Spinal cord (tissue), 9 donors: ENCODE measurements at regions not wholly inside any gene's neighbourhood (a gene's known extent, or its start where the extent isn't known, plus 50 kb on each side); places are given as distances from the start of the nearest gene placed in this dataset.
"Not testable (repeated sequence)": the region's sequence is repeated elsewhere in the genome, so short reads cannot be mapped to it uniquely, and the experiment has no call there.

Experiments
- DNase-seq, 6 donors: peaks; one replicate each; pipeline versions ENCODE4 v3.0.0 to v3.0.0-alpha.2; 2013 to 2015; ENCODE audit warnings: low spot score in 6 of 6, low read depth in 4 of 6
- H3K27ac ChIP-seq: one replicate; pipeline ENCODE4 v1.5.1; 2013; ENCODE audit warnings: low read depth, low read length, control low read depth
- H3K27me3 ChIP-seq: one replicate; pipeline ENCODE4 v1.6.1; 2013; ENCODE audit warnings: low read length; ENCODE audit not compliant: control insufficient read depth, insufficient read depth
- H3K36me3 ChIP-seq: one replicate; pipeline ENCODE4 v1.6.1; 2013; ENCODE audit warnings: low read length; ENCODE audit not compliant: control insufficient read depth, insufficient read depth
- H3K4me1 ChIP-seq: one replicate; pipeline ENCODE4 v1.6.1; 2013; ENCODE audit warnings: low read length; ENCODE audit not compliant: control insufficient read depth, insufficient read depth
- H3K4me3 ChIP-seq: one replicate; pipeline ENCODE4 v1.5.1; 2013; ENCODE audit warnings: low read depth, low read length, control low read depth
- H3K9me3 ChIP-seq: one replicate; pipeline ENCODE4 v1.6.1; 2013; ENCODE audit warnings: low read length; ENCODE audit not compliant: control insufficient read depth, insufficient read depth
- WGBS: methylation state at CpG from one replicate; pipeline ENCODE4 v1.1.5; 2013; ENCODE audit warnings: missing lambda C conversion rate; ENCODE audit not compliant: insufficient coverage; 5-methylcytosine and 5-hydroxymethylcytosine counted together
- donor health status: healthy.

- DNase-seq, result no peak
- no peak overlapping the region for H3K27ac ChIP-seq
- no peaks in the 10 kb centered on the region for H3K4me1 ChIP-seq
- WGBS, result 64% methylated on average over 3 of the region's 5 CpGs
- H3K36me3 ChIP-seq, result no peaks in the 10 kb centered on the region
- H3K9me3 ChIP-seq, result no peaks in the 10 kb centered on the region
- H3K4me3 ChIP-seq, result no peak overlapping the region
- no peaks in the 10 kb centered on the region for H3K27me3 ChIP-seq
Measured at GRCh38 chr9:3750321-3750720, 224.5 kb upstream of the RFX3 start.

GRCh38 chr9:3746296-3747275 lies 220.8 kb upstream of the RFX3 start:
- H3K27ac ChIP-seq, result no peak overlapping the region
- H3K27me3 ChIP-seq, result no peaks in the 10 kb centered on the region
- no peaks in the 10 kb centered on the region for H3K9me3 ChIP-seq
- no peak overlapping the region for H3K4me3 ChIP-seq
- H3K36me3 ChIP-seq, result no peaks in the 10 kb centered on the region
- no peaks in the 10 kb centered on the region for H3K4me1 ChIP-seq
- no peak for DNase-seq
- WGBS, result no CpG with 5 or more reads among the region's 1 CpG

GRCh38 chr9:3743901-3744413 lies 218.2 kb upstream of the RFX3 start:
- H3K27me3 ChIP-seq, result no peaks in the 10 kb centered on the region
- no peaks in the 10 kb centered on the region for H3K9me3 ChIP-seq
- H3K27ac ChIP-seq, result no peak overlapping the region
- WGBS, result 73% methylated on average over 1 of the region's 2 CpGs
- no peaks in the 10 kb centered on the region for H3K36me3 ChIP-seq
- DNase-seq, result no peak
- no peaks in the 10 kb centered on the region for H3K4me1 ChIP-seq
- H3K4me3 ChIP-seq, result no peak overlapping the region

- H3K4me1 ChIP-seq, result no peaks in the 10 kb centered on the region
- H3K4me3 ChIP-seq, result no peak overlapping the region
- 100% methylated on average over 1 of the region's 3 CpGs for WGBS
- H3K36me3 ChIP-seq, result no peaks in the 10 kb centered on the region
- H3K9me3 ChIP-seq, result no peaks in the 10 kb centered on the region
- DNase-seq, result no peak
- H3K27me3 ChIP-seq, result no peaks in the 10 kb centered on the region
- H3K27ac ChIP-seq, result no peak overlapping the region
Measured at GRCh38 chr9:3742586-3742985, 216.8 kb upstream of the RFX3 start.

GRCh38 chr9:3741729-3742128 lies 215.9 kb upstream of the RFX3 start:
- no CpG with 5 or more reads among the region's 3 CpGs for WGBS
- Histone ChIP-seq H3K36me3 (no peaks in the 10 kb centered on the region), H3K9me3 (no peaks in the 10 kb centered on the region)

GRCh38 chr9:3740690-3741419 lies 215.1 kb upstream of the RFX3 start:
- H3K27ac ChIP-seq, result no peak overlapping the region
- H3K36me3 ChIP-seq, result no peaks in the 10 kb centered on the region
- WGBS, result 96% methylated on average over 4 of the region's 9 CpGs
- DNase-seq, result no peak
- H3K9me3 ChIP-seq, result no peaks in the 10 kb centered on the region
- H3K4me3 ChIP-seq, result no peak overlapping the region
- H3K4me1 ChIP-seq, result no peaks in the 10 kb centered on the region
- no peaks in the 10 kb centered on the region for H3K27me3 ChIP-seq

More at GRCh38 chr9:3741729-3742128, 215.9 kb upstream of the RFX3 start:
- no peak overlapping the region for H3K27ac ChIP-seq
- no peak overlapping the region for H3K4me3 ChIP-seq
- no peaks in the 10 kb centered on the region for H3K4me1 ChIP-seq
- H3K27me3 ChIP-seq, result no peaks in the 10 kb centered on the region
- DNase-seq, result no peak

GRCh38 chr9:3736161-3736560 lies 210.4 kb upstream of the RFX3 start:
- Histone ChIP-seq H3K36me3 (no peaks in the 10 kb centered on the region), H3K4me3 (no peak overlapping the region), H3K9me3 (no peaks in the 10 kb centered on the region), H3K27me3 (no peaks in the 10 kb centered on the region), H3K27ac (no peak overlapping the region), H3K4me1 (peaks cover 3% of the 10 kb centered on the region)
- no peak for DNase-seq
- 75% methylated on average over 4 of the region's 5 CpGs for WGBS

GRCh38 chr9:3735251-3735650 lies 209.4 kb upstream of the RFX3 start:
- DNase-seq, result no peak
- Histone ChIP-seq H3K36me3 (no peaks in the 10 kb centered on the region), H3K27ac (no peak overlapping the region), H3K4me1 (peaks cover 3% of the 10 kb centered on the region), H3K4me3 (no peak overlapping the region), H3K9me3 (no peaks in the 10 kb centered on the region), H3K27me3 (no peaks in the 10 kb centered on the region)
- no CpG with 5 or more reads among the region's 4 CpGs for WGBS

- H3K4me3 ChIP-seq, H3K36me3 ChIP-seq, H3K27me3 ChIP-seq, DNase-seq, H3K9me3 ChIP-seq, H3K27ac ChIP-seq, H3K4me1 ChIP-seq: not testable (repeated sequence)
- WGBS, result 95% methylated on average over 54 of the region's 56 CpGs
Measured at GRCh38 chr9:3733527-3734262, 207.9 kb upstream of the RFX3 start.
